Activated T-cell treated with anti-CD3 and anti-CD28 coated beads, Interleukin-2, amount 50 U/mL, for 24 hours (primary cell): ENCODE measurements at regions not wholly inside any gene's neighbourhood (a gene's known extent, or its start where the extent isn't known, plus 50 kb on each side); places are given as distances from the start of the nearest gene placed in this dataset.
"Not testable (repeated sequence)": the region's sequence is repeated elsewhere in the genome, so short reads cannot be mapped to it uniquely, and the experiment has no call there.

Experiments
- DNase-seq: peaks from one replicate; pipeline ENCODE4 v3.0.0-alpha.2; 2020
- H3K27ac Mint-ChIP-seq: 2 replicates; pipeline ENCODE4 v1.8.0; 2020; ENCODE audit warnings: mild to moderate bottlenecking, mixed read lengths
- H3K27me3 Mint-ChIP-seq: 2 replicates; pipeline ENCODE4 v1.8.0; 2020; ENCODE audit warnings: mixed read lengths
- H3K36me3 Mint-ChIP-seq: 2 replicates; pipeline ENCODE4 v1.8.0; 2020; ENCODE audit warnings: low read depth, mixed read lengths
- H3K4me1 Mint-ChIP-seq: 2 replicates; pipeline ENCODE4 v1.8.0; 2020; ENCODE audit warnings: low read depth, mixed read lengths
- H3K4me3 Mint-ChIP-seq: 2 replicates; pipeline ENCODE4 v1.8.0; 2020; ENCODE audit warnings: mild to moderate bottlenecking, moderate library complexity, mixed read lengths
- H3K9me3 Mint-ChIP-seq: 2 replicates; pipeline ENCODE4 v1.8.0; 2020; ENCODE audit warnings: mixed read lengths

DNA sequence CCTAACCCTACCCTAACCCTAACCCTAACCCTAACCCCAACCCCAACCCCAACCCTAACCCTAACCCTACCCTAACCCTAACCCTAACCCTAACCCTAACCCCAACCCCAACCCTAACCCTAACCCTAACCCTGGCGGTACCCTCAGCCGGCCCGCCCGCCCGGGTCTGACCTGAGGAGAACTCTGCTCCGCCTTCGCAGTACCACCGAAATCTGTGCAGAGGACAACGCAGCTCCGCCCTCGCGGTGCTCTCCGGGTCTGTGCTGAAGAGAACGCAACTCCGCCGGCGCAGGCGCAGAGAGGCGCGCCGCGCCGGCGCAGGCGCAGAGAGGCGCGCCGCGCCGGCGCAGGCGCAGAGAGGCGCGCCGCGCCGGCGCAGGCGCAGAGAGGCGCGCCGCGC is 56.1 kb upstream of the IQSEC3 start:
- not testable (repeated sequence) for H3K27ac Mint-ChIP-seq, H3K36me3 Mint-ChIP-seq, H3K4me3 Mint-ChIP-seq, H3K9me3 Mint-ChIP-seq, DNase-seq, H3K4me1 Mint-ChIP-seq, H3K27me3 Mint-ChIP-seq

DNA sequence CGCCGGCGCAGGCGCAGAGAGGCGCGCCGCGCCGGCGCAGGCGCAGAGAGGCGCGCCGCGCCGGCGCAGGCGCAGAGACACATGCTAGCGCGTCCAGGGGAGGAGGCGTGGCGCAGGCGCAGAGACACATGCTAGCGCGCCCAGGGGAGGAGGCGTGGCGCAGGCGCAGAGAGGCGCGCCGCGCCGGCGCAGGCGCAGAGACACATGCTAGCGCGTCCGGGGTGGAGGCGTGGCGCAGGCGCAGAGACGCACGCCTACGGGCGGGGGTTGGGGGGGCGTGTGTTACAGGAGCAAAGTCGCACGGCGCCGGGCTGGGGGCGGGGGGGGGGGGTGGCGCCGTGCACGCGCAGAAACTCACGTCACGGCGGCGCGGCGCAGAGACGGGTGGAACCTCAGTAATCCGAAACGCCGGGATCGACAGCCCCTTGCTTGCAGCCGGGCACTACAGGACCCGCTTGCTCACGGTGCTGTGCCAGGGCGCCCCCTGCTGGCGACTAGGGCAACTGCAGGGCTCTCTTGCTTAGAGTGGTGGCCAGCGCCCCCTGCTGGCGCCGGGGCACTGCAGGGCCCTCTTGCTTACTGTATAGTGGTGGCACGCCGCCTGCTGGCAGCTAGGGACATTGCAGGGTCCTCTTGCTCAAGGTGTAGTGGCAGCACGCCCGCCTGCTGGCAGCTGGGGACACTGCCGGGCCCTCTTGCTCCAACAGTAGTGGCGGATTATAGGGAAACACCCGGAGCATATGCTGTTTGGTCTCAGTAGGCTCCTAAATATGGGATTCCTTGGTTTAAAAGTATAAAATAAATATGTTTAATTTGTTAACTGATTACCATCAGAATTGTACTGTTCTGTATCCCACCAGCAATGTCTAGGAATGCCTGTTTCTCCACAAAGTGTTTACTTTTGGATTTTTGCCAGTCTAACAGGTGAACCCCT is 55.4 kb upstream of the IQSEC3 start:
- not testable (repeated sequence) for H3K4me3 Mint-ChIP-seq, H3K36me3 Mint-ChIP-seq, H3K9me3 Mint-ChIP-seq, H3K27me3 Mint-ChIP-seq, H3K4me1 Mint-ChIP-seq, H3K27ac Mint-ChIP-seq, DNase-seq

GRCh38 chr12:12306-12705 is 54.3 kb upstream of the IQSEC3 start:
- H3K9me3 Mint-ChIP-seq, H3K36me3 Mint-ChIP-seq, H3K27ac Mint-ChIP-seq, H3K4me3 Mint-ChIP-seq, DNase-seq, H3K4me1 Mint-ChIP-seq, H3K27me3 Mint-ChIP-seq: not testable (repeated sequence)

GRCh38 chr12:12725-13640 is 53.6 kb upstream of the IQSEC3 start:
- H3K27me3 Mint-ChIP-seq, H3K4me1 Mint-ChIP-seq, H3K36me3 Mint-ChIP-seq, H3K9me3 Mint-ChIP-seq, DNase-seq, H3K4me3 Mint-ChIP-seq: not testable (repeated sequence)
- peak overlapping the region; percentile 15 for H3K27ac Mint-ChIP-seq

DNA sequence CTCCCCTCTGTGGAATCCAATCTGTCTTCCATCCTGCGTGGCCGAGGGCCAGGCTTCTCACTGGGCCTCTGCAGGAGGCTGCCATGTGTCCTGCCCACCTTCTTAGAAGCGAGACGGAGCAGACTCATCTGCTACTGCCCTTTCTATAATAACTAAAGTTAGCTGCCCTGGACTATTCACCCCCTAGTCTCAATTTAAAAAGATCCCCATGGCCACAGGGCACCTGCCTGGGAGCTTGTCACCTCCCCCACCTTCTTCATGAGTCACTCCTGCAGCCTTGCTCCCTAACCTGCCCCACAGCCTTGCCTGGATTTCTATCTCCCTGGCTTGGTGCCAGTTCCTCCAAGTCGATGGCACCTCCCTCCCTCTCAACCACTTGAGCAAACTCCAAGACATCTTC is 52.7 kb upstream of the IQSEC3 start:
- not testable (repeated sequence) for H3K27ac Mint-ChIP-seq, H3K9me3 Mint-ChIP-seq, H3K4me1 Mint-ChIP-seq, H3K36me3 Mint-ChIP-seq, H3K27me3 Mint-ChIP-seq, H3K4me3 Mint-ChIP-seq, DNase-seq

DNA sequence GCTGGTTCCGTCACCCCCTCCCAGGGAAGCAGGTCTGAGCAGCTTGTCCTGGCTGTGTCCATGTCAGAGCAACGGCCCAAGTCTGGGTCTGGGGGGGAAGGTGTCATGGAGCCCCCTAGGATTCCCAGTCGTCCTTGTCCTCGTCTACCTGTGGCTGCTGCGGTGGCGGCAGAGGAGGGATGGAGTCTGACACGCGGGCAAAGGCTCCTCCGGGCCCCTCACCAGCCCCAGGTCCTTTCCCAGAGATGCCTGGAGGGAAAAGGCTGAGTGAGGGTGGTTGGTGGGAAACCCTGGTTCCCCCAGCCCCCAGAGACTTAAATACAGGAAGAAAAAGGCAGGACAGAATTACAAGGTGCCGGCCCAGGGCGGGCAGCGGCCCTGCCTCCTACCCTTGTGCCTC is 51.9 kb upstream of the IQSEC3 start:
- not testable (repeated sequence) for H3K4me3 Mint-ChIP-seq, H3K36me3 Mint-ChIP-seq, H3K9me3 Mint-ChIP-seq, DNase-seq, H3K4me1 Mint-ChIP-seq, H3K27me3 Mint-ChIP-seq, H3K27ac Mint-ChIP-seq

DNA sequence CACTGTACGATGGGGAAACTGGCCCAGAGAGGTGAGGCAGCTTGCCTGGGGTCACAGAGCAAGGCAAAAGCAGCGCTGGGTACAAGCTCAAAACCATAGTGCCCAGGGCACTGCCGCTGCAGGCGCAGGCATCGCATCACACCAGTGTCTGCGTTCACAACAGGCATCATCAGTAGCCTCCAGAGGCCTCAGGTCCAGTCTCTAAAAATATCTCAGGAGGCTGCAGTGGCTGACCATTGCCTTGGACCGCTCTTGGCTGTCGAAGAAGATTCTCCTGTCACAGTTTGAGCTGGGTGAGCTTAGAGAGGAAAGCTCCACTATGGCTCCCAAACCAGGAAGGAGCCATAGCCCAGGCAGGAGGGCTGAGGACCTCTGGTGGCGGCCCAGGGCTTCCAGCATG is 51.2 kb upstream of the IQSEC3 start:
- not testable (repeated sequence) for H3K27me3 Mint-ChIP-seq, DNase-seq, H3K4me1 Mint-ChIP-seq, H3K4me3 Mint-ChIP-seq, H3K36me3 Mint-ChIP-seq, H3K9me3 Mint-ChIP-seq, H3K27ac Mint-ChIP-seq

- not testable (repeated sequence) for H3K27me3 Mint-ChIP-seq, H3K9me3 Mint-ChIP-seq, H3K4me3 Mint-ChIP-seq, DNase-seq, H3K27ac Mint-ChIP-seq, H3K4me1 Mint-ChIP-seq
- peaks cover 10% of the 10 kb centered on the region for H3K36me3 Mint-ChIP-seq
Observed at GRCh38 chr12:16019-16418, 50.5 kb upstream of the IQSEC3 start.

GRCh38 chr12:16541-16940 is 50.0 kb upstream of the IQSEC3 start:
- not testable (repeated sequence) for H3K27ac Mint-ChIP-seq, H3K9me3 Mint-ChIP-seq, DNase-seq, H3K4me1 Mint-ChIP-seq, H3K27me3 Mint-ChIP-seq, H3K4me3 Mint-ChIP-seq
- peaks cover 16% of the 10 kb centered on the region for H3K36me3 Mint-ChIP-seq
